Fibroblast of the conjunctiva (primary cell): ENCODE measurements at regions not wholly inside any gene's neighbourhood (a gene's known extent, or its start where the extent isn't known, plus 50 kb on each side); places are given as distances from the start of the nearest gene placed in this dataset.
"Not testable (repeated sequence)": the region's sequence is repeated elsewhere in the genome, so short reads cannot be mapped to it uniquely, and the experiment has no call there.

Experiments used
- DNase-seq: peaks from one replicate; pipeline ENCODE4 v3.0.0-alpha.2; 2010; ENCODE audit warnings: low read depth

DNA sequence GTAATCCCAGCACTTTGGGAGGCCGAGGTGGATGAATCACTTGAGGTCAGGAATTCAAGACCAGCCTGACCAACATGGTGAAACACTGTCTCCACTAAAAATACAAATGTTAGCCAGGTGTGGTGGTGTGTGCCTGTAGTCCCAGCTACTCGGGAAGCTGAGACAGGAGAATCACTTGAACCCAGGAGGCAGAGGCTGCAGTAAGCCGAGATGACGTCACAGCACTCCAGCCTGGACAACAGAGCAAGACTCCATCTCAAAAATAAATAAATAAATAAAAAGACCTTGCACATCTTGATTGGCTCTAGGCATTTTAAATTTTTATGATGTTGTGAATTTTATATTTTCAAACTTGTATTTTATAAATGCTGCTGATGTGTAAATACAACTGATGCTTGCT is 141.7 kb downstream of the ARRDC3 start:
- DNase-seq = not testable (repeated sequence)

DNA sequence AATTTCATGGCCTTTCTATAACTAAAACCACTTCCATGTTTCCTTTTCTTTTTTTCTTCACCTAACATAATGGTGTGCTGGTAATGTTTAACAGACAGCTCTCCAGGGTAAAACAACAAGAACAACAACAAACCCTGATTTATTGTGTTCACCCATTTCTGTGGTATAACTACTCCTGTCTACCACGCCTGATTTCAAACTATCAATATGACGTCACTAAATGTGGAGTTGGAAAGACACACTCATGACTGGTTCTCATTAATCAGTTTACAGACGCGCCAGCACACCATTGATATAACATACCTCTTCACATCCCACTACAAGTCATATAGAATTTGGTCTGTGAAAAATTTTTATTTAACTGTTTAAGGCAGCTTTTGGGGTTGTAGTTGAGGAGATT is 142.9 kb downstream of the ARRDC3 start:
- no peak for DNase-seq

DNA sequence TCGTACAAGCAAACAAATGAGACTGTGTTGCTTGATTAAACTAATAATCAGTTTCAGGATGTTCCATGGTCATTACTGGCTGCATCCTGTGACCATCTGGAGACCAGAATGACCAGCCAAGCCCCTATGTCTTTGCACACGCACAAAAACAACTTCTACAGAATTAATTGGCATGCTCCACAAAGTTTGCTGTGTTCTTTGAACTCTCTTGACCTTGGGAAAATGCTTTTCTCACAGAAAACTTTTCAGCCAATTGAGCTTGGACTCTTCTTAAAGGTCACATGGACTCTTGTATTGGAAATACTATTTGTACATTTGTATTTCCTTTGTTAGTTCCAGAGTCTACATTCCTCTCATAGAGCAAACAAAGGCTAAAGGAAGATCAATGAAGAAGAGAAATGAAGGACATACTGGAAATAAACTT is 147.8 kb downstream of the ARRDC3 start:
- DNase-seq = no peak

DNA sequence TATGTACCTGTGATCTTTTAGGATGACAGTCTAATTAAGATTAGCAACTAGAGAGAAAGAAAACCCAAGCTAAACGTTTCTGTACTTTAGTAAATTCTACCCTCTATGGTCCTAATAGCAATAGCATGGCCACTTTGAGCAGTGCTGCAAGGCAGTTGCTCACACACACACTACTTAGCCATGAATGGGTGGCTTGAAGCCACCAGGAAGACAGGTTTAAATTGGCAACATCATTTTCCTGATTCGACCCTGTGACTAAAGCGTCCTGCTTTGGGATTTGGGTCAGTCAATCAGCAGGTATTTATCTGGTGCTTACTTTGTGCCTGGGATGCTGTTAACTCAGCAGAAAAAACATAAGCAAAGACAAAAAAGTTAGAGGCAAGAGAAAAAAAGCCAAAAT is 150.6 kb downstream of the ARRDC3 start:
- no peak for DNase-seq

DNA sequence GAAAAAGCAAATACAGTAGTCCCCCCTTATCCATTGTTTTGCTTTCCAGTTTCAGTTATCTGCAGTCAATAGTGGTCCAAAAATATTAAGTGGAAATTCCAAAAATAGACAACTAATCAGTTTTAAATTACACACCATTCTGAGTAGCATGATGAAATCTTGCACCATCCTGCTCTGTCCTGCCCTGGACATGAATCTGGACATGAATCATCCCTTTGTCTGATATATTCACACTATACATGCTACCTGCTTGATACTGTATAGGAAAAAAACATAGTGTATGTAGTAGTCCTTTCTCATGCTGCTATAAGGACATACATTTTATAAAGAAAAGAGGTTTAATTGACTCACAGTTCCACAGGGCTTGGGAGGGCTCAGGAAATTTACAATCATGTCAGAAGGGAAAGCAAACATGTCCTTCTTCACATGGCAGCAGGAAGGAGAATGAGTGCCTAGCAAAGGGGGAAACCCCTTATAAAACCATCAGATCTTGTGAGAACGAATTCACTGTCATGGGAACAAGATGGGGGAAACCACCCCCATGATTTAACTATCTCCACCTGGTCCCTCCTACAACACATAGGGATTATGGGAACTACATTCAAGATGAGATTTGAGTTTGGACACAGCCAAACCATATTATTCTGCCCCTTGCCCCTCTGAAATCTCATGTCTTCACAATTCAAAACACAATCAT is 153.9 kb downstream of the ARRDC3 start:
- no peak for DNase-seq

DNA sequence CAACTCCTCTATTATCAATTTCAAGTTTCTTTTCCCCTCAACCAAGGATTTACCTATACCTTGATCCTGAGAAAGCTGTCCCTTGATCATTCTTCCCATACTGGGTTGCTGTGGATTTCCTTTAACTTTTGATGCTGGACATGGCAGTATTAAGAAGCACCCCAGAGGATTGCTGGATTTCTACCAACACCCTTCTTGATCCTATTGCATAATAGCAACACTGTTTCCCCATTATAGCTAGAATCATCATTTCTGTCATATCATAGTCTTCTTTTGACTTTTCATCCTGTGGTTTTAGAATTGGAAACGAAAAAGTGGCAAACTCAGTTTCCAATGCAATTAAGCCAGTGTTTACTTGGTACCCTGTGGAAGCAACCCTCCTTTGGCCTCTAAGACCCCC is 154.9 kb downstream of the ARRDC3 start:
- DNase-seq = no peak

DNA sequence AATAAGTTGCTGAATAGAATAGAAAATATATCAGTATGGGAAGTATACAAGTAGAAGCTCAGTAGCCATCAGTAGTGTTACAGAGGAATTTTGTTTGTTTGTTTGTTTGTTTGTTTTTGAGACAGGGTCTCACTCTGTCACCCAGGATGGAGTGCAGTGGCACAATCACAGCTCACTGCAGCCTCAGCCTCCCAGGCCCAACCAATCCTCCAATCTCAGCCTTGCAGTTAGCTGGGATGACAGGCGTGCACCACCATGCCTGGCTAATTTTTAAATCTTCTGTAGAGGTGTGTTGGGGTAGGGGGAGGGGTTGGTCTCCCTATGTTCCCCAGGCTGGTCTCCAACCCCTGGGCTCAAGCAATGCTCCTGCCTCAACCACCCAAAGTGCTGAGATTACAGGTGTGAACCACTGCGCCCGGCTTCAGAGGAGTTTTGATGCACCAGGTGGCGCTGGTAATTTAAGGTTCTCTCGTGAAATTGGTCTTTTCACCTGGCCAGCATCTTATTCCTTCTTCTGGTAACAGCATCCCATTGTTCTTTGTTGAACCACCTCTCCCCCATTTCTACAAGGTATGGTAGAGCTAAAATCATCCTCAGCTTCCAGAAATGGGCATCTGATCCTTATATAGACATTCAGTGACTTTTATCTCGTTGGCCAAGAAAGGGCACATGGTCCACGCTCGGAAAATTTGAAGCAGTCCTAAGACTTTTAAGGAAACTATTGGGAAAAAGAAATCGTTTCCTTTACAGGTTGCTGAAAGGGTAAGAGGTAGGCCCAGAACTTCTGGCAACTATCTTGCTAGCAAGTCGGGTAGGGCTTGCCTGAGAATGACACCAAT is 157.1 kb downstream of the ARRDC3 start:
- DNase-seq = no peak

DNA sequence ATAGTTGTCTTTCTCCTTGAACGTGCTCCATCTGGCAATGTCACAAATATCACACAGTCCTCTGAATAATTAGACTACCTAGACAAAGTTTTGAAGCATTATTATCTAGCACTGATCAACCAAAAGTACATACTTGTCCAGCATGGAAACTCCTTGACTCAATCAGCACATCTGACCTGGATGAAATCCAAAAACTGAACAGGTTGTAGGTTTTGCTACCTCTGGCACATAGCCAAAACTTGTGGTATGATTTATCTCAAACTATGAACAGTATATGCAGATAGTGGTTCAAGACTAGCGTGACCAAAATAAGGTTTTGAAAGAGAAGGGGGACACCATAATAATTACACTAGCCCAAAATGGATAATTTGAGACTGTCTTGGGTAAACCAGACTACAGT is 158.1 kb downstream of the ARRDC3 start:
- DNase-seq = no peak

DNA sequence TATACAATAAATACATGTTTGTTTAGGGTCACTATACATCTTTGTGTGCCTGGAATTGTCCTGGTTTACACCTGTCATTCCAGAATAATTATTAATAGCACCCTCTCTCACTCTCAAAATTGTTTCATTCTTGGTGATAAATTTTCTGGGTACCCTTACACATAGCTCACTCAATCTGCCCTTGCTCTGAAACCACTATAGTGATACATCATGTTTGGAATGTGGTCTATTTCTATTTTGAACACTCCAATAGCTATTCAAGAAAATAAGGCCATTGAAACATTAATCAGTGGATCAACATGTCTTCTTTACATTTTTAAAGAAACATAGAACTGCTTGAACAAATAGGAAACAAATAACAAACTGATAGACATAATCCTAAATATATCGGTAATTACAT is 158.7 kb downstream of the ARRDC3 start:
- no peak for DNase-seq

DNA sequence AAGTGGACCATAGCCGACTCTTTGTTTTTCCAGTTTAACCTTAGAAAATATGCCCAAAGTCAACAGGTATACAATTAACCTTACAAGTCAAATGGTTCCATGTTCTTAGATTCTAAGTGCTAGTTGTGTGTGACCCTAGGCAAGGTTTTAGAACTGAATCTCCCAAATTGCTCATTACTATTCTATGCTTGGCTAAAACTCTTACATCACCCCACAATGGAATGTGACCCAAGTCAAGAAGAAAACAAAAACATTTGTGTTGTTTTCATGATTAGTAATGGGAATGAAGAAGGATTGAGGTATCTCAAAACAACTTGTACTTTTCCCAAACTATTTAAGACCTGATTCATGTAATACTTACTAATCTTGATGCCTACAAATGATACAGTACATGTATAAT is 159.2 kb downstream of the ARRDC3 start:
- no peak for DNase-seq

DNA sequence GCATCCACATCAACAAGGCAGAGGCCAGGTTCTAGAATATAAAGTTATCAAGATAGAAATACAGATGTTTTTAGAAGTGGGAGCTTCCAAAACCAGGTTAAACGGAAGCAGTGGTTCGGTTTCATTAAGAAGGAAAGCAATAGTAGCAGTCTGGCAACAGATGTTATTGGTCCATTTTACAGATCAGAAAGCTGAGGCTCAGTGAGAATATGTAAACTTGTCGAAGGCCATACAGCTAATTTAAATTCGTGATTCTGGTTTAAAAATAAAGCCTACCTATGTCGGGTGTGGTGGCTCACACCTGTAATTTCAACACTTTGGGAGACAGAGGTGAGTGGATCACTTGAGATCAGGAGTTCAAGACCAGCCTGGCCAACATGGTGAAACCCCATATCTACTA is 160.6 kb downstream of the ARRDC3 start:
- no peak for DNase-seq

DNA sequence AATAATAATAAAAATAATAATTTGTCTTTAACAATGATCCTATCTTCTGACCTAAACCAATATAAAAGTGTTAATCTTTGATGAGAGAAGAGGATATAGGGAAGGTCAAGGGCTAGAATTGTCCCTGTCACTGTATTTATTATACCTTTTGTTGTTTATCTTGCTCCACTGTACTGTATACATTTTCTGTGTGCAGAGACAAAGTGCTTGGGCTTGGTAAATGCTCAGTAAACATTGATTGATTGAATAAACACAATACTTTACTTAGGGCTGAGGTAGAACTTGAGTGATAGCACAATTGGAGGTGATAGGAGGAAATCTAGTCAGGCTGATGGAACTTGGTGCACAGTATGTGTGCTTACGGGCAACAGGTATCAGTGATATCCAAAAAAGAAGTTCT is 161.2 kb downstream of the ARRDC3 start:
- DNase-seq = no peak

DNA sequence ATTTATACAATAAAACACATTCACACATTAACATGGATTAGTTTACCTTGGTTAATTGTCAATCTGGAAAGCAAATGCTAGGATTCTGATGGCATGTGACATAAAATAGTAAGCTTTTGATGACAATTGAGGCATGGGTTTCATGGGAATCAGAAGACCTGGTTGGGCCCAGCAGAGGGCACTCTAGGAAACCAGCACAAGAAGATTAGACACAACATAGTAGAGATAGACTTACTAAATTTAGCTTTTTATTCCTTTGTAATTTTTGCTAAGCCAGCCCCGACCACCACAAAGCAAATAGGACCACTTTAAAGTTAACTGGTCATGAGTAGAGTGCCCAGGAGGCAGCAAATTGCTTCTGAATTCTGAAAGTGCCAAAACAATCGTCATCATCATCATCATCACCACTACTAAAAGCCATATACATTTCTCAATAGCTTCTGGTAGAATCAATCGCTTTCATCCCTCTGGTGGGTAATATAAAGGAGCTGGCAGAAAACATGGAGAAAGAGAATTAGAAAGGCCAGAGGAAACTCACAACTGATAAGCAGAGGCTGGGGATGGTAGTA is 163.2 kb downstream of the ARRDC3 start:
- DNase-seq = no peak

DNA sequence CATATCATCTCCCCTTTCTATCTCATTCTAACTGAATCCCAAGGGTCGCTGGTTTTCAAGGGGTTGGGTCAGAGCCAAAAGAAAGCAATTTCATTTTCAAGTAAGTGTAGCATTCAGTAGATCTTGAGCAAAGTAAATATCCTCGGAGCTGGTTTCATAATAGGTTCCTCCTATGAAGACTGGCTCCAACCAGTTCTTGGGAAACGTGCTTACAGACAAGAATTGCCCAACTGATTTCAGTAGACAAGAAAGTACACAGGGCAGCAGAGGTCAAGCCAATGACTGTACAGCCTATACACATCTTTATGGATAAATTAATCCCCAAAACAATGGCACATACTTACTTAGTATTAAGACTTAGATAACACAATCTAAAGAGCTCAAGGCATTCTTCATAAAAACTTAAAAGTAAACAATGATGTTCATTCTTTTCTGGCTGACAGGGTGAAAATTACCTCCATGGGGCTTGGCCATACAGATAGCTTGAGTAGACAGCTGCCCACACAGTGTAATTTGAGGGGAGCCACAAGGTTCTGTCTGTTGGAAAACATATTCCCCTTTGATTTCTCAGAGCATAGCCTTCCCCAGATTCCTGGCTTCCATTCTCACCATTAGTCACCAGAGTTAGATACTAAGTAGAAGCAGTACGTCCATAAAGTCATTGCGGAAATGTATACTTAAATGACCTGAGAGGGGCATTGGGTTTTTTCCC is 163.9 kb downstream of the ARRDC3 start:
- DNase-seq = peak; percentile 77

DNA sequence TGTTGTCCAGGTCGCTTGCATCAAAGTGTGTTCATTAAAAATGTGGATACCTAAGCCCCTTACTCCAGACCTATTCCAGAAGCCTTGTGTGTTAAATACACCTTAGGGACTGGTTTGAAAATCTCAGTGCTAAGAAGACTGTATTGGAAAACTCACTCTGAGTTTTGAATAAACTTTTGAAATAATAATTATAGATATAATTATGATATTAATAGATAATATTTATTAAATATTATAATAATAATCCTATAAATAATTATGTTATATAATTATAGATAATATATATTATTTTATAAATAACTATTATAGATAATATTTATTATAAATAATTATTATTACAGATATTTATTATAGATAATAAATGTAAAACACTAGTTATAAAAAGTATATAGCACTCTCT is 165.3 kb downstream of the ARRDC3 start:
- no peak for DNase-seq

DNA sequence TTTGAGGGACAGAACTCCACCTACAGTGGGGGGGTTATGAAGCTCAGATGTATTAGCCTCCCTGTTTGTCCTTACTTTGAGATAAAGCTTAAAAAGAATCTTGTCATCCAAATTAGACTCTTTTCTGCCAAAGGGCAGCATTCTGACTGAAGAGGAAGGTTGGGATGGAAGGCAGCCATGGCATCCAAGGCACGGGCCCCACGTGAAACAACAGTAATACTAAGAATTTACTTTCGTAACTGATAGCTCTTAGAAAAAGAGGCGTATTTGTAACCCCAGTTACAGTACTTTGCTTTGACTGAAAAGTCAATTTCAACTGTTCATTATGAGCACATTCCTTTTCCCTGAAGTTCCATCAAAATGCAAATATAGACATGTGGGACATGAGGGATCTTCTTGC is 168.5 kb downstream of the ARRDC3 start:
- DNase-seq = no peak
